ENCODE measurements at regions not wholly inside any gene's neighbourhood (a gene's known extent, or its start where the extent isn't known, plus 50 kb on each side); places are given as distances from the start of the nearest gene placed in this dataset.

DNA sequence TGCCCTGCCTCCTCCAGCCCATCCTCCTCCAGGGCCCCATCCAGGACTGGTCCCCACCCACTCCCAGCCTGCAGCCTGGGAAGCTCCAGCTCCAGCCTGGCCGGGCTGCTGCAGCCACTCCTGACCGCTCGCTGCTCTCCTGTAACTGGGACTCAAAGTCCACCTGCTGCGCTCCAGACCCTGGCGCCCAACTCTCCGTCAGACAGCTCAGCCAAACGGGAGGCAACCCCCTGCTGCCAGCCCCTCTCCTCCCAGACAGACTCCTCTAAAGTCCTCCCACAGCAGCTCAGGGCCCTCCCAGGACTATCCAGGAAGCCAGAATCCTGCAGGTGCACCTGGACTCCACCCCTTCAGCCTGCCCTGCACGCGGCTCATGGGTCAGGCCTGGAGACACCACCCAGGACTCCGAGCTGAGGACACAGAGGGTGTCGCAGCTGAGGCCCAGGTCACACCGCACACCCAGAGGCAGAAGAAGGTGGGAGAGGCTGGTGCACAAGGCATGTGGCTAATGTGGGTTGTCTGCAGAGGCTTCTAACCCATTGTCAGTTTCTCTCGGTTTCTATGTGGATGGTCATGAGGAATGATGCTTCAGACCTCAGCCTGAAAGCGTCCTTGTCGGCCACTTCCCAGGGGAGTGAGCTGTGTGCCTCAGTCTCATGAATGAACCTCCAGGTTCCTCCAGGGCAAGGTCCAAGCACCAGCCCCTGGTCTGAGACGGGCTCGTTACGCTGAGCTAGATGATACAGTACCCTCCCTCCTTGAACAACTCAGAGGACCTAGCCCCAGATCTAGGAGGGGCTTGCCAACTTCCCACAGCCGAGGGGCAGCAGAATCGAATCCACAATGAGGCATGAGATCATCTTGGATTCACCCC is 1514.8 kb downstream of the TBC1D22A start:
- no peak for DNase-seq

DNA sequence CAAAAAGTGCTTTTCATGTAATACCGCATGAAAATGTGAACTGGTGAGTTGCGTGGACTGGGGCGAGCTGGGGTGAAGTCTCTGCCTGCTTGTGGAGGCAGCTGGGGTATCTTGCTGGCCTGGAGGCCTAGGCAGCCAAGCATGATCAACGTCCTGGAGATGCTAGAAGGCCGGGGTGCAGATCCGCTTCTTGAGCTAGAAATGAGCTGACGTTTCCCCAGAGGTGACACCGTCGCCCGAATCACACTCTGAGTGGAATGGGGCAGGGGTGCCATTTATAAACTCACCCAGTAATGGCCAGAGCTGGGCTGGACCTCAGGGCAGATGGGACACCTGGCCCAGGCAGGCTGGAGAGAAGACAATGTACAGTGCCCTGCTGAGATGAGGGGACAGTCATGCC is 1513.0 kb downstream of the TBC1D22A start:
- DNase-seq: no peak

GRCh38 chr22:48270731-48271130 is 1508.3 kb downstream of the TBC1D22A start:
- DNase-seq: no peak

DNA sequence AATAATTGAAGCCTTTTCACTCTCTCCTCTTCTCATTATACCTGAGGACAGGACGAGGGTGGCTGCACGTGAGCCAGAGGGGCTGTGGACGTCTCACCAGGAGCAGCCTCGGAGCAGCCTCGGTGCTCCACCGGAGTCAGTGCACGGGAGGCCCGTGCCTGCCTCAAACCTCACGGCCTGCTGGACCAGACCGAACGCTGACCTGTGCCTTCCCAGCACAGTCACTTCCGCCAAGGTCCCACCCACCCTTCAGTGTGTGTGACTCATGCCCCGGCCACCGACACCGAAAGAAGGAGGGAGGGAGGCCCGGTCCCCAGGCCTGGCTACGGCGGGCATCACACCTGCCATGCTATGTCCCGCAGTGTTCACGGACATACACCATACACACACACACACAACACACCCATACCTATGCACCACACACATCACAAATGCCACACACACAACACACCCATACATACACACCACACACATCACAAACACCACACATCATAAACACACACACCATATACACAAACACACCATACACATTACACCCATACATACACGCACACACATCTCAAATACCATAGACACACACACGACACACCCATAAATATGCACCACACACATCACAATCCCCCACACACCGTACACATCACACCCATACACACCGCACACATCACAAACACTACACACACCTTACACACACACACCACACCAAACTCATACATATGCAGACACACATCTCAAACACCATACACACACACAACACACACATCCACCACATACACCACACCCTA is 1506.5 kb downstream of the TBC1D22A start:
- no peak for DNase-seq

DNA sequence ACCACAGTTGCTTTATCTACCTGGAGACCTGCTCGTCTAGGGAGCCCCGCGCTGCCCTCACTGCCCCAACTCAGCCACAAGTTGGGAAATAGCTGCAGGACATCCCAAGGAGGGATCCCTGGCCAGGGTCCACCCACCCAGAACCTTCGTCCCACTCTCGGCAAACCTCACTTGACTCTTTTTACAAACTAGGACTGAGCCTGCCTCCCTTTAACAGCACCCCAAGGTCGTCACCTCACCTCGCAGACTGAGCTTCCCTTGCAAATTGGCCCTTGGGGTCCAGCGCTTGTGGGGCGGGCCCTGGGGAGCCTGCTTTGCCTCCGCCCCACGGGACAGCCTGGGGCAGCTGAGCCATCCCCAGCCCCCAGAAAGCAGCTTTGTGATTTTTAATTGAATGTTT is 1505.8 kb downstream of the TBC1D22A start:
- no peak for DNase-seq

GRCh38 chr22:48267681-48268080 is 1505.2 kb downstream of the TBC1D22A start:
- DNase-seq: no peak

DNA sequence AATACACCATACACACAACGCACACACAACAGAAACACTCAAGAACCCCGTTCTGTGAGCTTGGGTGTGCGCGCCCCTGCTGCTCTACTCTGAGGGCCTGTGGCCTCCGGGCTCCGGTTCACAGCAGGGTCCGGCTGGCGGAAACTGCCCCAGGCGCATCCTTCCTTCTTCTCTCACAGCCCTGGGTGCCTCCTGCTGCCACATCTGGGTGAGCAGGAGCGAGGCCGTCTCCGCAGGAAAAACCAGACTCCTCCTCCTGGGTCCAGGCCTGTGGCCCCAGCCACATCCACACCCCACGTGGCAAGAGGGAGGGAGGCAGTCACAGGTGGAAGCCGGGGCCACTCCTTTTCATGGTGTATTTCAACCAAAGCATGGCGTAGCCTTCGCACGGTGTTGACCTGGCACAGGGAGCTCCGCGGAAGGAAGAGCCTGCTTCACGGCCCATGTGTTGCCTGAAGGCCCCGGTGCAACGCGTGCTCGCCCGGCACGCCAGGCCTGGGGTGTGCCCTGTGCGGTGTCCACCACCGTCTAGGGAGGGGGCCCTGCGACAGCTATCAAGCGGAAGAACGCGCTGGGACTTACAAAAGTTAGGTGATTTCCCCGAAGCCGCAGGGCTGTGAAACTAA is 1502.7 kb downstream of the TBC1D22A start:
- DNase-seq: no peak

GRCh38 chr22:48264586-48264985 is 1502.1 kb downstream of the TBC1D22A start:
- no peak for DNase-seq

DNA sequence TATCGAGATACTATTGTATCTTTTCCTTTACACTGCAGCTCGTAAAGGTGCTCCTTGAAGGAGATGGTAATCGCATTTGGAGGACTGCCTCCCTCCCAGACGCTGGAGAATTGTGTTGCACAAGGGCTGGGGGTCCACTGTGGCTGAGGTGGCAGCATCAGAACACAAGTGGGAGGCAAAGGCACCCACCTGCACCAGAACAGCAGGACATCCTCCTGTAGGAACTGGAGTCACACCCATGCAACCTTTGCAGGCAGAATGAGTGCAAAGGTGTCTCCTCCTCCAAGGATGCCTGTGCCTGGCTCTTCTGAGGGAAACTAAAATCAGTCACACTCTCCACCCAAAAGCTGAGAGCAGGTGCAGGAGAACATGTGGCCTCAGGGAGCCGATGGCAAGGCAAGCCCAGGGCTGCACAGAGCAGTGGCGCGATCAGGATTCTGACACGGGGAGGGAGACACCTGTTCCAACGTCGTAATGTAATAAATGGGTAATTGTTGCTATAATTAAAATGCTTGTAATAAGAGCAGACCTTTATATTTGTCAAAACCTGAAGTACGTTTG is 1501.4 kb downstream of the TBC1D22A start:
- DNase-seq: no peak

DNA sequence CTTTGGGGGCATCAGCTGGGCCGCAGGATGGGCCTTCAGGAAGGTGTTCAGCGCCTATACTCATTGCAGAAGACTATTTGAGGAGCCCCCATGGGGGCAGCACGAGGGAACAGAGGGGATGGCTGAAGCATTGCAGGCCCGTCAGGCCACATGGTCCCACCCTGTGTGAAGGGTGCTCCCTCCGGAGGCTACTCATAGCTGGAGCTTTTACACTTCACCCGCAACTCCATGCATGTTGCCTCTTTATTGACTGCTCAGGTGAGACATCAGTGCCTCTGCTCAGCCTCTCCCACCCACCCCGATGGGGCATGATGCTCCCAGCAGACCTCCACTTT is 1500.9 kb downstream of the TBC1D22A start:
- no peak for DNase-seq

DNA sequence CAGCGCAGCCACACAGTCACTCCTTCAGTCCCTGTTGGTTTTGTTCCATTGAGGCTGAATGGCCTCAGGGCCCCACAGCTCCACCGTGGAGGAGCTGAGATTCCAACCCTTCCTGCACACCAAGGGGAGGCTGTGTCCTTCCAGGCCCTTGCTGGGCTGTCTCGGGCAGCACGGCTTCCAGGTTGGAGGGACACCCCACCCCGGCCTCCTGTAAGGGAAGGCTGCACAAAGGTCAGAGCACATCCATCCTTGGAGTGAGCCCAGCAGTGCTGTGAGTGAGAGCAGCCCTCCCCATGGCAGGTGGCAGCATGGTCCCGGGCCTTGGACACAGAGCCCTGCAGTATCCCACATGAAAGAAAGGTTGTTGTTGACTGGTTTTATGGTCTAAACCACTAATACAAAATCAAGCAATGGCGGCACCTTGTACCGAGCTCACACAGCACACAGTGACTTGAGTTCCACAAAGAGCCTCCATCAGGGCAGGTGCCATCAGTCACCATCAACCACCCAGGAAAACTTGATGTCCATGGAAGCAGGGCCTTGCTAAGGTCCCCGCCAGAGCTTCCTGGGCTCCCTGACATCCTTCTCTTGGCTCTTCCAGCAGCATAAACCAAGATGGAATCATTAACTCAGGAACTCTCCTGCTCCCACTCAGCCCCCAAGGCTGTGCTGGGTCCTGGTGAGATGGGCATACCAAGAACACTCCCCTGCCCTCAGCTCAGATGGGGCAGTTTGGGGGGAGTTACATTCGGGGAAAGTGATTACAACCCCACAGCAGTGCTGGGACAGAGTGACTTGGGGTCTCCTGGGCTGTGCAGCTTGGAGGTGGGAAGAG is 1500.4 kb downstream of the TBC1D22A start:
- no peak for DNase-seq

DNA sequence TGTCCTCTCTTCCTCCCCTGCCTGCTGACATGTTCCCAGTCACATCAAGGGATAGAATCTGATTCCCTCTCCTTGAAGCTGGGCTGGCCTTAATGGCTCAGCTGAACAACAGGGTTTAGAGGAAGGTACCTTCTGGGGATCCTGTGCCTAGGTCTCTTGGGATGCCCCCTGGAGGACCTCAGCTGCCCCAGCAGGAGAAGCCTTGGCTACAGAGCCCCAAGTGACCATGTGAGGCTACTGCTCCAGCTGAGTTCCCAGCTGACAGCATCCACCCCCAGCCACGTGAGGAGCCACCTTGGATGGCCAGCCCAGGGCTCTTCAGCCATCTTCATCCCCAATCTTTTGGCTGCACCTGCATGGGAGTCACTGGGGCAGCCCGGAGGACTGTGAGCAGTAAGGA is 1499.3 kb downstream of the TBC1D22A start:
- no peak for DNase-seq

- no peak for DNase-seq
Observed at GRCh38 chr22:48261048-48261621, 1498.7 kb downstream of the TBC1D22A start.

- no peak for DNase-seq
Observed at GRCh38 chr22:48259991-48260670, 1497.7 kb downstream of the TBC1D22A start.

DNA sequence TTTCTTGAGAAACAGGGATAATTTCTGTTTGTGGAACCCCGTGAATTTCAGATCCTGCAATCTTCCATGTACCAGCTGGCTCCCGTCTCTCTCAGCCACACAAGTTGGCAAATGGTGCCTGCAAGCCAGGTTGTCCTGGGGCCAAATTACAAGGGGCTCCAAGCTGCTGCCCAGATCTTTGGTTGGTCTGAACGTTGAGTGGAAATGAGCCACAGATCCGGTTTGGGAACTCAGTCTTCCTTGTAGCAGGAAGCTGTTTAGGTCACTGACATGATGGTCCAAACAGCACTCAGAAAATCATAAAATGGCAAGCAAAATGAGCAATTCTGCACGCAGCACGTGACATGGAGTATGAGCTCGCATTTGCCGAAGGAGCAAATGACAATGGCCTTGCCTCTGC is 1496.4 kb downstream of the TBC1D22A start:
- DNase-seq: no peak

- DNase-seq: no peak
Observed at GRCh38 chr22:48258064-48258701, 1495.7 kb downstream of the TBC1D22A start.

DNA sequence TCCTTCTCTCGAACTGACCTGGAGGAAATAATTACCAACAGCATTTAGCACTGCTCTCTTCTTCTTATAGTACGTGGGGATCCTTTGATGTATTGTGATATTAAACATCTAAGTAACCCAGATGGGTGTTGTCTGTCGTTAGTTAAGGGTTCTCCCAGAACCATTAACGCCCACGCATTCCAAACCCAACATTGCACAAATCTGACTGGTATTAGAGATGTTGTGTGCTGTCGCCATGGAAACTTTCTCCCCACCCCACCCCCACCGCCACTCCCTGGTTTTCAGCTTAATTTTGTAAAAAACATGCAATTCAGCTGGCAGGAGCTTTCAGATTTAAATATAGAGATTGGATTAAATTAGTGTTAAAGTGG is 1495.2 kb downstream of the TBC1D22A start:
- no peak for DNase-seq

GRCh38 chr22:48256776-48257684 is 1494.6 kb downstream of the TBC1D22A start:
- DNase-seq: no peak

- DNase-seq: no peak
Observed at GRCh38 chr22:48256041-48256739, 1493.7 kb downstream of the TBC1D22A start.

All from activated effector memory CD4-positive, alpha-beta T cell treated with Interleukin-2 at 50 U/mL for 16 hours (primary cell).